OCI-LY3 (cell line): ENCODE measurements at regions not wholly inside any gene's neighbourhood (a gene's known extent, or its start where the extent isn't known, plus 50 kb on each side); places are given as distances from the start of the nearest gene placed in this dataset.

ENCODE experiments used
- EZH2phosphoT487 ChIP-seq: fragments of 200-600 bp; shearing (Covaris generic); IDR thresholded peaks from 2 replicates; pipeline ENCODE4 v1.6.1; 2018; ENCODE audit warnings: antibody characterized with exemption, mixed run types, low read depth
- TF ChIP-seq, protein P1 (sequence below): fragments of 200-600, 300-600 bp; sonication (generic); IDR thresholded peaks from 2 replicates; pipeline ENCODE4 v1.5.1; 2014; ENCODE audit warnings: antibody characterized with exemption, low read length, low read depth

DNA sequence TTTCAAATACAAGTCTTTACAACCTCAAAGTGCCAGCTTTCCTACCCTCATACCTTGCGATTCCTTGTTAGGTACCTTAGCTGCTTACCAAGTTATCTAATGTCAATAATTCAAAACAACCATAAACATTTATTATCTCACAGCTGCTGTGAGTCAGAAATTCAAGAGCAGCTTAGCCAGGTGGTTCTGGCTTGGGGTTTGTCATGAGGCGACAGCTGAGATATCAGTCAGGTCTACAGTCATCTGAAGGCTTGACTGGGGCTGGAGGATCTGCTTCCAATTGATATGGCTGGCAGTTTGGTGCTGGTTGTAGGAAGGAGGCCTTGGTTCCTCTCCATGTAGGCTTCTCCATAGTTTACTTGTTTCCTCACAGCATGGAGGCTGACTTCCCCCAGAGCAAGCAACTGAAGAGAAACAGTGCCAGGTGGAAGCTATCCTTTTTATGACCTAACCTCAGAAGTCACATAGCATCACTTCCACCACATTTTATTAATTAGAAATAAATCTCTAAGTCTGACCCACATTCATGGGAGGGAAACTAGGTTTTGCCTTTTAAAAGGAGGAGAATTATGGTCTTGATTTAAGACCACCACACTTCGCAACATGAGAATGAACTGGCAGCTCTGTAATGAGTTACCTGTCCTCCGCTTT lies 103.3 kb upstream of the FGGY start:
- TF ChIP-seq, protein P1, sequence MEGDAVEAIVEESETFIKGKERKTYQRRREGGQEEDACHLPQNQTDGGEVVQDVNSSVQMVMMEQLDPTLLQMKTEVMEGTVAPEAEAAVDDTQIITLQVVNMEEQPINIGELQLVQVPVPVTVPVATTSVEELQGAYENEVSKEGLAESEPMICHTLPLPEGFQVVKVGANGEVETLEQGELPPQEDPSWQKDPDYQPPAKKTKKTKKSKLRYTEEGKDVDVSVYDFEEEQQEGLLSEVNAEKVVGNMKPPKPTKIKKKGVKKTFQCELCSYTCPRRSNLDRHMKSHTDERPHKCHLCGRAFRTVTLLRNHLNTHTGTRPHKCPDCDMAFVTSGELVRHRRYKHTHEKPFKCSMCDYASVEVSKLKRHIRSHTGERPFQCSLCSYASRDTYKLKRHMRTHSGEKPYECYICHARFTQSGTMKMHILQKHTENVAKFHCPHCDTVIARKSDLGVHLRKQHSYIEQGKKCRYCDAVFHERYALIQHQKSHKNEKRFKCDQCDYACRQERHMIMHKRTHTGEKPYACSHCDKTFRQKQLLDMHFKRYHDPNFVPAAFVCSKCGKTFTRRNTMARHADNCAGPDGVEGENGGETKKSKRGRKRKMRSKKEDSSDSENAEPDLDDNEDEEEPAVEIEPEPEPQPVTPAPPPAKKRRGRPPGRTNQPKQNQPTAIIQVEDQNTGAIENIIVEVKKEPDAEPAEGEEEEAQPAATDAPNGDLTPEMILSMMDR = no peak
- no peak for TF ChIP-seq EZH2phosphoT487
